Left hindlimb (tissue), 1 donor: ENCODE measurements at regions not wholly inside any gene's neighbourhood (a gene's known extent, or its start where the extent isn't known, plus 50 kb on each side); places are given as distances from the start of the nearest gene placed in this dataset.

Experiments
- DNase-seq: peaks from one replicate; pipeline ENCODE4 v3.0.0-alpha.2; 2018

DNA sequence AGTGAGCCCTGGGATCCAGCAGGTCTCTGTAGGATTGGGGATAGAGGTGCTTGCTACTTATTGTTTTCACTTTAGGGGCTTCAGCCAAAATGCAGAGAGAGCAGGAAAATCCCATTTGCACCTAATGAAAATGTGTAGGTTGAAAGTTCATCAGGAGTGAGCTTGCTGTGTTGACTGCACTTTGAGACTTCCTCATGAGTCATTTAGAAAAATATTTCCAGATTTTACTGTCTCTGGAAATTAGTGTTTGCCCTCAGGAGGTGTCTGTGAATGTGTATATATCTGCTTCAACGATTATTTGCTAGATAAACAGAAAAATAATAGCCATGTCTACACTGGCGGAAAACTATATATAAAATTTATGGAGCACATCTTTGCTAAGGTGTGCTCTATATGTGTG lies 159.3 kb downstream of the CAND1 start:
- DNase-seq, result no peak

DNA sequence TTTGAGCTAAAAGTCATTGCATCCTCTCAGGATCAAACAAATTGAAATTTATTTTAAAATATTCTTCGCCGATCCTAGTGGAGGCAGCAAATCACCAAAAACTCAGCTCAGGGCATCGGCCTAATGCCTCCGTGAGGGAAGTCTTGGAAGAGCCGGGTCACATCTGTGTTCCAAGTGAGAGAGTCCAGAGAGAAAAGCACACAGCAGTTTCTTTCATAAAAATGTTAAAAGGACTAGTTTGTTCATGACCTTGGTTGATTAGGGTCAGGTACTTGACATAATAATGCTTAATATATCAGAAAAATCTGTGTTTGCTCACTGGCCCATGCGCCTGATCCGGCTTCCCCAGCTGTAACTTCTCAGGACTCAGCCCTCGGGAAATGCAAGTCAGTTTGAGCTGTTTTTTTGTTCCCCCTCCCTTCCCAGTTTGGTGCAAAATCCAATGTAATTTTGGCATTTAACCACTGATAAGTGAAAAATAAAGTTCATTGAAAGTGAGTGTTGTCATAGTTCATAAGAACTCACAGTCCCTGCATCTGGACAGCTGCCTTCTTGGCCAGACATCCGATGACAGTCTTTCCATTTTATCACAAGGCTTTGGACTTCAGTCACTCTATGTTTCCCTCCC lies 161.7 kb downstream of the CAND1 start:
- peak; percentile 52 for DNase-seq

DNA sequence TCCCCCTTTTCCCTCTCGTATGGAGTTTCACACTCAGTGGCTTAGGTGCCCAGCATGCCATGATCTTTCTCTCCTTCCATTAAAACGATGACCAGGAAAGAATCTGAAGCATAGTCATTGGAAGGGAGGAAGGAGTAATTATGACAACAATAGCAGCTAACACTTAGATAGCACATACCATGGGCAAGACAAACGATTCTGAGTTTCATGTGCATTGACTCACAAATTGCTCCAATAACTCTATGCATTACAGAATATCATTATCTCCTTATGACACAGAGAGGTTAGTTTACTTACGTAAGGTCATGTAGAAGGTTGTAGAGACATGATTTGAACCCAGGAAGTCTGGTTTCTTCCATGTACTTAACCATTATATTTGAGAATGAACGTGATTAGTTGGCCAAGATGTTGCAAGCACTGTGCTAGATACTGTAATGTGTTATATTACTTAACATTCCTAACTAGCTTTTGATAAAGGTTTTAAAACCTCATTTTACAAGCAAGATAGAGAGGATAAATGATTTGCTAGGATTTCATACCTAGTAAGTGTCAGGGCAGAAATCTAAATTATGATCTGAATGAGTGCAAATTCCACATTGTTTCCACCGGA lies 162.4 kb downstream of the CAND1 start:
- DNase-seq, result no peak

- no peak for DNase-seq
These were observed 164.4 kb downstream of the CAND1 start for GRCh38 chr12:67433385-67434175.

GRCh38 chr12:67434671-67435370 lies 165.7 kb downstream of the CAND1 start:
- no peak for DNase-seq

DNA sequence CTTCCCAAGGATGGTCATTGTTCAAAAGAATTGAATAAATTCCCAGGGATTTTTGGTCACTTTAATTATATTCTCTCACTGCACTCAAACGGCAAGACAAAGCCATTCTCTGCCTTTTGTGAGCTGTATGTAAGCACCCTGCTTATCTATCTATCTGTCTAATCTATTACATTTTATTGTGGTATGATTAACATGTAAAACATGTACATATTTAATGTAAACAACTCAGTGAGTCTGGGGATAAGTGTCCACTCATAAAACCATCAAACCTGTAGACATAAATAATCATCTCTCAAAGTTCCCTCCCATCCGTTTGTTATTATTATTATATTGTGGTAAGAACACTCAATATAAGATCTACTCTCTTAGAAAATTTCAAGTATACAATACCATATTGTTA lies 167.1 kb downstream of the CAND1 start:
- DNase-seq, result no peak

DNA sequence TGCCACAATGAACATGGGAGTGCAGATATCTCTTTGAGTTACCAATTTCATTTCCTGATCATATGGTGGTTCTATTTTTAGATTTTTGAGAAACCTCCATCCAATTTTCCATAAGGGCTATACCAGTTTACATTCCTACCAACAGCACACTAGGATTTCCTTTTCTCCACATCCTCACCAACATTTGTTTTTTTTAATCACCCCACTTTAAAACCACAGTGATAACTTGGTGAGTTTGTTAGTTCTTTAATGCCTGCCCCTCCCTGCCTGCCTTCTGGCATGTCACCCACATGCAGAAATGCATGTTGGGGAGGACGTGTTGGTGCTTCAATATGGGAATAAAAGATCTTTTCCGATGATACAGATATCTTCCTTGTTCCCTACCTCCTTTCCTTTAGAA lies 167.9 kb downstream of the CAND1 start:
- no peak for DNase-seq

DNA sequence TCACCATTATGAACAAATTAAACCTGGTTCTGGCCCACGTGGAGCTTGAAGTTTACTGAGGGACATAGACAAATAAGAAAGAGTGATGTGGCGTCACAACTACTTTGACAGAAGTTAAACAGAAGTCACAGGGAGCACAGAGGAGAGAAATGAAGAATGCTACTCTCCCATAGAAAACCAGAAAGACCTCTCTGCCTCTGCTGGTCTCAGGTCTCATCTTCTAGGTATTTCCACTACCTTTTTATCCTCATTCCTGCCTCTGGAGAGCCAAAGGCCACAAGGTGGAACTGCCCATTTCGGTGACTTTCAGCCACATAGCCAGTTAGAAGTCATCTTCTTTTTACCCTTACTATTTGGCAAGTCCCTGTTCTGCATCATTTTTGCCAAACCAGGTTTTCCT lies 170.5 kb downstream of the CAND1 start:
- no peak for DNase-seq

- DNase-seq, result peak; percentile 76
These were observed 172.7 kb downstream of the CAND1 start for GRCh38 chr12:67441736-67442346.

GRCh38 chr12:67442347-67442841 lies 173.2 kb downstream of the CAND1 start:
- peak; percentile 41 for DNase-seq

GRCh38 chr12:67442896-67443295 lies 173.7 kb downstream of the CAND1 start:
- DNase-seq, result no peak

GRCh38 chr12:67444542-67444941 lies 175.4 kb downstream of the CAND1 start:
- DNase-seq, result no peak

DNA sequence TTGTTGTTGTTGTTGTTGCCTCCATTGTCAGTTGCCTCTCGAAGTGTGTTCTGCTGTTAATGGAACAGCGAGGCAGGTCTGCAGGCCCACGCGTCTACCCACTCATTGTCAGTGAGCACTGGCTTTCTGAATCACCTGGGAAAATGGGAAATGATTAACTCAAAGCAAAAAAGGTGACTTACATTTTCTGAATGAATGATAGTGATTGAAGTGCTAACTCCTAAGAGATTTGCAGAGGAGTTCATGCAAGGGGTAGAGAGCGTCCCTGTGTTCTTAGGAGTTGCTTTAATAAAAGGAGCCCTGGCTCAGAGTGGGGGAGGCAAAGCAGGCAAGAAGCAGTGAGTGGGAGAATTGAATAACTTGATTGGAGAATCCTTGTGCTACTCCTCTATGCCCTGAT lies 177.6 kb downstream of the CAND1 start:
- DNase-seq, result no peak

GRCh38 chr12:67447180-67447579 lies 178.0 kb downstream of the CAND1 start:
- DNase-seq, result no peak

GRCh38 chr12:67449591-67450052 lies 180.5 kb downstream of the CAND1 start:
- DNase-seq, result no peak

DNA sequence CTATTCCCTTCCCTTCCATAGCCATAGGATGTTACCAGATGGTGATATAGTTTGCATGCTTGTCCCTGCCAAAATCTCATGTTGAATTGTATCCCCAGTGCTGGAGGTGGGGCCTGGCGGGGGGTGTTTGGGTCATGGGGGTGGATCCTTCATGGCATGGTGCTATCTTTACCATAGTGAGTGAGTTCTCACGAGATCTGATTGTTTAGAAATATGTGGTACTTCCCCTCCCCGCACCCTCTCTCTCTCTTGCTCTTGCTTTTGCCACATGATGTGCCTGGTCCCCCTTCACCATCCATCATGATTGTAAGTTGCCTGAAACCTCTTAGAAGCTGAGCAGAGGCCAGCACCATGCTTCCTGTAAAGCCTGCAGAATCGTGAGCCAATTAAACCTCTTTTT lies 181.3 kb downstream of the CAND1 start:
- DNase-seq, result no peak

DNA sequence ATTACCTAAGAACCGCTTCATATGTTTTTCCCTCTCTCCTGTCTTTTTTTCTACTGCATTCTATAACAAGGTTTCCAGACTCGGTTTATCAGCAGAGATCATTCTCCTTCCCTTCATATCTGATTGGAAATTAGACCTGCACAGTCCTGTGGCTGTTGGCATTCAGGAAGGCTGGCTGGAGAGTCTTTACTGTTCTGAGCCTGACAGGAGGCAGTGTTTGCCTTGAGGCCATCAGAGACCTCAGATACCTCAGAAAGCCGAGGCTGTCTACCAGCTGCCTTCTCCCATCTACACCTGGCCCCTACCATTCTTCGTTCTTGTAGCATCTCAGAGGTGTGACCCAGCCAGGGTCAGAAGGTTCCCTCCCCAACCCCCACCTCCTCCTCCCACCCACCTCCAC lies 182.0 kb downstream of the CAND1 start:
- DNase-seq, result no peak

DNA sequence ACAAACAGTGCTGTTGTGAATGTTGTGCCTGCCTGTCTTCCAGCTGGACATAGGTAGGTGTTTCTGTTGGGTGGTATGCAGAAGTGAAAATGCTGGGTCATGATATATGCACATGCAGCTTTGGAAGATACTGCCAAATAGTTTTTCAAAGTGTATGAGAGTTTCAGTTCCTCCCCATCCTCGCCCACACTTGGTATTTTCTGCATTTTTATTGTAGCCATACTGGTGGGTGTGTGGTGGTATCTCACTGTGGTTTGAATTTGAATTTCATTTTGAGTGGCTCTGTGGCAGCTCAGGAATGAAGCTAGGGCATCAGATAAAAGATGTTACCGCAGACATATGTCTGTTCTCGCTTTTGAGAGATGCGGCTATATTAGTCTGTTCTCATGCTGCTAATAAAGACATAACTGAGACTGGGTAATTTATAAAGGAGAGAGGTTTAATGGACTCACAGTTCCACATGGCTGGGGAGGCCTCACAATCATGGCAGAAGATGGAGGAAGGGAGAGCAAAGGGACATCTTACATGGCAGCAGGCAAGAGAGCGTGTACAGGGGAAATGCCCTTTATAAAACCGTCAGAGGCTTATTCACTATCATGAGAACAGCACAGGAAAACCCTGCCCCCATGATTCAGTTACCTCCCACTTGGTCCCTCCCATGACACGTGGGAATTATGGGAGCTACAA lies 183.1 kb downstream of the CAND1 start:
- DNase-seq, result no peak

GRCh38 chr12:67453191-67453590 lies 184.0 kb downstream of the CAND1 start:
- no peak for DNase-seq

- DNase-seq, result no peak
These were observed 186.1 kb downstream of the CAND1 start for GRCh38 chr12:67455236-67455635.

- DNase-seq, result peak; percentile 67
These were observed 187.3 kb downstream of the CAND1 start for GRCh38 chr12:67456431-67456901.

DNA sequence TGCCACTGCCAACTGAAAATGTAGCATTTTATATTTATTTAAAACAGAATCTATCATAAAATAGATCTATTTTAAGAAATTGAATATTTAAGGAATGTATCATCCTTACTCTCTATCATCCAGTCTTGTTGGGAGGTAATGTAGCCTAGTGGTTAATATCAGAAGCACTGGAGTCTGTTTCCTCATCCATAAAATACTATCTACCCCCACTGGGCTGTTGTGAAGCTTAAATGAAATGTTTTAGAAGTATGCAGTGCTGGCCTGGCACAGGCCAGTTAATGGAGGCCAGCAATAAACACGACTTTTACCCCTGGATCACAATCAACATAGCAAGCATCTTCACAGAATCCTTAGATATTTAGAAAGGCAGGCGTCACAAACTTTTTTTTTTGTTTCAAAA lies 188.0 kb downstream of the CAND1 start:
- DNase-seq, result no peak
